ENCODE measurements at regions not wholly inside any gene's neighbourhood (a gene's known extent, or its start where the extent isn't known, plus 50 kb on each side); places are given as distances from the start of the nearest gene placed in this dataset.

GRCh38 chr5:1946122-1946677, 63.5 kb upstream of the IRX4 start:
- H3K27ac ChIP-seq = no peak overlapping the region
- no peak for ATAC-seq
- no peak for DNase-seq
- TF ChIP-seq CTCF (IDR thresholded peaks at IDR 0.05) (no peak), POLR2A (IDR thresholded peaks at IDR 0.05) (no peak)
- no peaks in the 10 kb centered on the region for H3K9me3 ChIP-seq
- no peak overlapping the region for H3K4me3 ChIP-seq
- H3K4me1 ChIP-seq = no peaks in the 10 kb centered on the region
- 84 to 85% methylated on average over 12 to 17 of the region's 17 CpGs for WGBS, 2 donors
- no peaks in the 10 kb centered on the region for H3K27me3 ChIP-seq
- intact Hi-C loops (cut with DNase I) = no loop called here
- no peaks in the 10 kb centered on the region for H3K36me3 ChIP-seq (replicated peaks in 1 of 2; ENCODE audit: insufficient read depth in 1 of 2, low read depth in 2 of 2)

- WGBS, 2 donors = 83 to 84% methylated on average over 8 to 13 of the region's 13 CpGs
Measured at GRCh38 chr5:1945606-1946005, 62.9 kb upstream of the IRX4 start.

GRCh38 chr5:1944408-1944807, 61.7 kb upstream of the IRX4 start:
- 75 to 78% methylated on average over 10 of the region's 10 CpGs for WGBS, 2 donors
- Histone ChIP-seq H3K27me3 (no peaks in the 10 kb centered on the region), H3K4me1 (no peaks in the 10 kb centered on the region), H3K9me3 (no peaks in the 10 kb centered on the region), H3K4me3 (no peak overlapping the region), H3K36me3 (replicated peaks in 1 of 2; ENCODE audit: insufficient read depth in 1 of 2, low read depth in 2 of 2) (no peaks in the 10 kb centered on the region), H3K27ac (no peak overlapping the region)
- intact Hi-C loops (cut with DNase I) = no loop called here
- ATAC-seq (no peak), DNase-seq (no peak)
- TF ChIP-seq CTCF (IDR thresholded peaks at IDR 0.05) (no peak), POLR2A (IDR thresholded peaks at IDR 0.05) (no peak)

More at GRCh38 chr5:1945606-1946005, 62.9 kb upstream of the IRX4 start:
- Histone ChIP-seq H3K9me3 (no peaks in the 10 kb centered on the region), H3K27ac (no peak overlapping the region), H3K36me3 (replicated peaks in 1 of 2; ENCODE audit: insufficient read depth in 1 of 2, low read depth in 2 of 2) (no peaks in the 10 kb centered on the region), H3K27me3 (no peaks in the 10 kb centered on the region), H3K4me1 (no peaks in the 10 kb centered on the region), H3K4me3 (no peak overlapping the region)
- DNase-seq = no peak
- intact Hi-C loops (cut with DNase I) = no loop called here
- no peak for ATAC-seq
- TF ChIP-seq CTCF (IDR thresholded peaks at IDR 0.05) (no peak), POLR2A (IDR thresholded peaks at IDR 0.05) (no peak)

GRCh38 chr5:1943481-1943880, 60.8 kb upstream of the IRX4 start:
- WGBS, 2 donors = 88 to 93% methylated on average over 11 of the region's 11 CpGs
- Histone ChIP-seq H3K4me1 (no peaks in the 10 kb centered on the region), H3K27me3 (no peaks in the 10 kb centered on the region), H3K36me3 (replicated peaks in 1 of 2; ENCODE audit: insufficient read depth in 1 of 2, low read depth in 2 of 2) (no peaks in the 10 kb centered on the region), H3K9me3 (no peaks in the 10 kb centered on the region), H3K4me3 (no peak overlapping the region), H3K27ac (no peak overlapping the region)
- intact Hi-C loops (cut with DNase I) = no loop called here
- DNase-seq (no peak), ATAC-seq (no peak)
- TF ChIP-seq POLR2A (IDR thresholded peaks at IDR 0.05) = no peak
- TF ChIP-seq CTCF (IDR thresholded peaks at IDR 0.05) = no peak

GRCh38 chr5:1942630-1943029, 59.9 kb upstream of the IRX4 start:
- DNase-seq = no peak
- TF ChIP-seq POLR2A (IDR thresholded peaks at IDR 0.05) = no peak
- TF ChIP-seq CTCF (IDR thresholded peaks at IDR 0.05) = no peak
- H3K27me3 ChIP-seq = no peaks in the 10 kb centered on the region
- intact Hi-C loops (cut with DNase I) = no loop called here
- no peaks in the 10 kb centered on the region for H3K9me3 ChIP-seq
- 94 to 96% methylated on average over 5 of the region's 5 CpGs for WGBS, 2 donors
- no peak overlapping the region for H3K4me3 ChIP-seq
- no peak overlapping the region for H3K27ac ChIP-seq
- H3K4me1 ChIP-seq = no peaks in the 10 kb centered on the region
- no peaks in the 10 kb centered on the region for H3K36me3 ChIP-seq (replicated peaks in 1 of 2; ENCODE audit: insufficient read depth in 1 of 2, low read depth in 2 of 2)
- ATAC-seq = no peak

Data from body of pancreas (tissue), 4 donors.